ENCODE measurements at regions not wholly inside any gene's neighbourhood (a gene's known extent, or its start where the extent isn't known, plus 50 kb on each side); places are given as distances from the start of the nearest gene placed in this dataset.

DNA sequence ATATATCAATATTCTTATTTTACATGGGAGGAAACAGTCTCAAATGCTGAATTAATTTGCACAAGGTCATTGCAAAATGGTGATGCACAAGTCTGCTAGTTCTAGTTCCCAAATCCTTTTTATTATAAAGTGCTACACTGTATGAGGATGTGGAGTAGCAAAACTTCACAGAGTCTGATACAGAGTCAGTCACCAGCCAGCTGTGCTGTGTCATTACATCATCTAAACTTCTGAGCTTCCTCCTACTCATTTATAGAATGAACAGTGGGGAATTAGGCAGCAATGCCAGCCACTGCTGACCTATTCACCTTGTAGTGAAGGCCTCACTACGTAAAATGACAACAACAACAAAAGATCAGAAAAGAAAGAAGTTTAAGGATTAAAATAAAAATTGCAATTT is 357.8 kb downstream of the TMEM167A start:
- H3K4me2 ChIP-seq (ENCODE audit: low read length), result no peak overlapping the region
- no peak overlapping the region for H3K9ac ChIP-seq (ENCODE audit: low read length)
- H4K20me1 ChIP-seq (ENCODE audit: insufficient read depth), result no peaks in the 10 kb centered on the region
- intact Hi-C loops (cut with micrococcal nuclease), result no loop called here
- no peak overlapping the region for H3K27ac ChIP-seq (ENCODE audit: low read depth, low read length)
- no peak overlapping the region for H2AFZ ChIP-seq (ENCODE audit: low read depth, low read length, poor library complexity, severe bottlenecking)
- CTCF ChIA-PET, result no interaction called here
- BruUV-seq (replicated peaks), result no TSS peak
- DNase-seq (ENCODE audit: low read depth, low spot score) (no peak), ATAC-seq (no peak)
- H3K9me2 ChIP-seq (ENCODE audit: insufficient read depth), result no peaks in the 10 kb centered on the region
- TF ChIP-seq CEBPB (IDR thresholded peaks at IDR 0.05; ENCODE audit: low read depth) (no peak), SRF (IDR thresholded peaks at IDR 0.05; ENCODE audit: low read depth) (no peak), SIN3A (IDR thresholded peaks at IDR 0.05; ENCODE audit: low read depth) (no peak), RAD21 (IDR thresholded peaks at IDR 0.05; ENCODE audit: low read depth) (no peak), POLR2AphosphoS5 (IDR thresholded peaks at IDR 0.05; ENCODE audit: low read depth, low read length) (no peak), FOSL1 (IDR thresholded peaks at IDR 0.05; ENCODE audit: low read depth) (no peak), JUND (IDR thresholded peaks at IDR 0.05) (no peak), ZNF274 (IDR thresholded peaks at IDR 0.05; ENCODE audit: low read depth, low read length) (no peak), ZFX (IDR thresholded peaks at IDR 0.05) (no peak), EZH2phosphoT487 (IDR thresholded peaks at IDR 0.05; ENCODE audit: borderline replicate concordance) (no peak), CBX3 (IDR thresholded peaks at IDR 0.05; ENCODE audit: low read depth) (no peak), YY1 (IDR thresholded peaks at IDR 0.05; ENCODE audit: extremely low read depth, insufficient replicate concordance, low read depth, low read length) (no peak)
- TF ChIP-seq, protein P1, sequence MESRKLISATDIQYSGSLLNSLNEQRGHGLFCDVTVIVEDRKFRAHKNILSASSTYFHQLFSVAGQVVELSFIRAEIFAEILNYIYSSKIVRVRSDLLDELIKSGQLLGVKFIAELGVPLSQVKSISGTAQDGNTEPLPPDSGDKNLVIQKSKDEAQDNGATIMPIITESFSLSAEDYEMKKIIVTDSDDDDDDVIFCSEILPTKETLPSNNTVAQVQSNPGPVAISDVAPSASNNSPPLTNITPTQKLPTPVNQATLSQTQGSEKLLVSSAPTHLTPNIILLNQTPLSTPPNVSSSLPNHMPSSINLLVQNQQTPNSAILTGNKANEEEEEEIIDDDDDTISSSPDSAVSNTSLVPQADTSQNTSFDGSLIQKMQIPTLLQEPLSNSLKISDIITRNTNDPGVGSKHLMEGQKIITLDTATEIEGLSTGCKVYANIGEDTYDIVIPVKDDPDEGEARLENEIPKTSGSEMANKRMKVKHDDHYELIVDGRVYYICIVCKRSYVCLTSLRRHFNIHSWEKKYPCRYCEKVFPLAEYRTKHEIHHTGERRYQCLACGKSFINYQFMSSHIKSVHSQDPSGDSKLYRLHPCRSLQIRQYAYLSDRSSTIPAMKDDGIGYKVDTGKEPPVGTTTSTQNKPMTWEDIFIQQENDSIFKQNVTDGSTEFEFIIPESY (IDR thresholded peaks at IDR 0.05; ENCODE audit: extremely low read depth, insufficient replicate concordance, low read length), result no peak
- TF ChIP-seq, protein P2, sequence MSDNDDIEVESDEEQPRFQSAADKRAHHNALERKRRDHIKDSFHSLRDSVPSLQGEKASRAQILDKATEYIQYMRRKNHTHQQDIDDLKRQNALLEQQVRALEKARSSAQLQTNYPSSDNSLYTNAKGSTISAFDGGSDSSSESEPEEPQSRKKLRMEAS (IDR thresholded peaks at IDR 0.05), result no peak
- TF ChIP-seq, protein P3, sequence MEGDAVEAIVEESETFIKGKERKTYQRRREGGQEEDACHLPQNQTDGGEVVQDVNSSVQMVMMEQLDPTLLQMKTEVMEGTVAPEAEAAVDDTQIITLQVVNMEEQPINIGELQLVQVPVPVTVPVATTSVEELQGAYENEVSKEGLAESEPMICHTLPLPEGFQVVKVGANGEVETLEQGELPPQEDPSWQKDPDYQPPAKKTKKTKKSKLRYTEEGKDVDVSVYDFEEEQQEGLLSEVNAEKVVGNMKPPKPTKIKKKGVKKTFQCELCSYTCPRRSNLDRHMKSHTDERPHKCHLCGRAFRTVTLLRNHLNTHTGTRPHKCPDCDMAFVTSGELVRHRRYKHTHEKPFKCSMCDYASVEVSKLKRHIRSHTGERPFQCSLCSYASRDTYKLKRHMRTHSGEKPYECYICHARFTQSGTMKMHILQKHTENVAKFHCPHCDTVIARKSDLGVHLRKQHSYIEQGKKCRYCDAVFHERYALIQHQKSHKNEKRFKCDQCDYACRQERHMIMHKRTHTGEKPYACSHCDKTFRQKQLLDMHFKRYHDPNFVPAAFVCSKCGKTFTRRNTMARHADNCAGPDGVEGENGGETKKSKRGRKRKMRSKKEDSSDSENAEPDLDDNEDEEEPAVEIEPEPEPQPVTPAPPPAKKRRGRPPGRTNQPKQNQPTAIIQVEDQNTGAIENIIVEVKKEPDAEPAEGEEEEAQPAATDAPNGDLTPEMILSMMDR (IDR thresholded peaks at IDR 0.05 in 2 of 3, conservative IDR thresholded peaks at IDR 0.05 in 1 of 3; ENCODE audit: borderline replicate concordance in 1 of 3, insufficient read depth in 1 of 3, low read depth in 2 of 3, low read length in 2 of 3), result no peak
- TF ChIP-seq, protein P4, sequence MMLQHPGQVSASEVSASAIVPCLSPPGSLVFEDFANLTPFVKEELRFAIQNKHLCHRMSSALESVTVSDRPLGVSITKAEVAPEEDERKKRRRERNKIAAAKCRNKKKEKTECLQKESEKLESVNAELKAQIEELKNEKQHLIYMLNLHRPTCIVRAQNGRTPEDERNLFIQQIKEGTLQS (IDR thresholded peaks at IDR 0.05), result no peak
- TF ChIP-seq, protein P5, sequence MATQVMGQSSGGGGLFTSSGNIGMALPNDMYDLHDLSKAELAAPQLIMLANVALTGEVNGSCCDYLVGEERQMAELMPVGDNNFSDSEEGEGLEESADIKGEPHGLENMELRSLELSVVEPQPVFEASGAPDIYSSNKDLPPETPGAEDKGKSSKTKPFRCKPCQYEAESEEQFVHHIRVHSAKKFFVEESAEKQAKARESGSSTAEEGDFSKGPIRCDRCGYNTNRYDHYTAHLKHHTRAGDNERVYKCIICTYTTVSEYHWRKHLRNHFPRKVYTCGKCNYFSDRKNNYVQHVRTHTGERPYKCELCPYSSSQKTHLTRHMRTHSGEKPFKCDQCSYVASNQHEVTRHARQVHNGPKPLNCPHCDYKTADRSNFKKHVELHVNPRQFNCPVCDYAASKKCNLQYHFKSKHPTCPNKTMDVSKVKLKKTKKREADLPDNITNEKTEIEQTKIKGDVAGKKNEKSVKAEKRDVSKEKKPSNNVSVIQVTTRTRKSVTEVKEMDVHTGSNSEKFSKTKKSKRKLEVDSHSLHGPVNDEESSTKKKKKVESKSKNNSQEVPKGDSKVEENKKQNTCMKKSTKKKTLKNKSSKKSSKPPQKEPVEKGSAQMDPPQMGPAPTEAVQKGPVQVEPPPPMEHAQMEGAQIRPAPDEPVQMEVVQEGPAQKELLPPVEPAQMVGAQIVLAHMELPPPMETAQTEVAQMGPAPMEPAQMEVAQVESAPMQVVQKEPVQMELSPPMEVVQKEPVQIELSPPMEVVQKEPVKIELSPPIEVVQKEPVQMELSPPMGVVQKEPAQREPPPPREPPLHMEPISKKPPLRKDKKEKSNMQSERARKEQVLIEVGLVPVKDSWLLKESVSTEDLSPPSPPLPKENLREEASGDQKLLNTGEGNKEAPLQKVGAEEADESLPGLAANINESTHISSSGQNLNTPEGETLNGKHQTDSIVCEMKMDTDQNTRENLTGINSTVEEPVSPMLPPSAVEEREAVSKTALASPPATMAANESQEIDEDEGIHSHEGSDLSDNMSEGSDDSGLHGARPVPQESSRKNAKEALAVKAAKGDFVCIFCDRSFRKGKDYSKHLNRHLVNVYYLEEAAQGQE (IDR thresholded peaks at IDR 0.05; ENCODE audit: low read depth), result no peak
- POLR2A ChIA-PET, result no interaction called here
- RAD21 ChIA-PET (ENCODE audit: low non-redundant PET in 1 of 2, low total read pairs in 2 of 2, uncharacterized antibody in 2 of 2, unreplicated experiment in 2 of 2), result no interaction called here
- no peaks in the 10 kb centered on the region for H3K36me3 ChIP-seq (ENCODE audit: control insufficient read depth in 1 of 2, insufficient read depth in 2 of 2, low read length in 2 of 2)
- H3K9me3 ChIP-seq (ENCODE audit: control insufficient read depth in 1 of 2, insufficient read depth in 1 of 2, low read depth in 1 of 2, low read length in 2 of 2), result no peaks in the 10 kb centered on the region
- H3K4me1 ChIP-seq (ENCODE audit: control insufficient read depth in 1 of 2, insufficient read depth in 2 of 2, low read length in 2 of 2), result peaks cover 0 to 3% of the 10 kb centered on the region in 2 experiments; a peak in 1 of 4 replicates
- no peaks in the 10 kb centered on the region for H3K79me2 ChIP-seq (ENCODE audit: insufficient read depth, low read length)
- no peak overlapping the region for H3K4me3 ChIP-seq (replicated peaks in 1 of 2; ENCODE audit: low read depth in 1 of 2, low read length in 2 of 2)
- H3K27me3 ChIP-seq (ENCODE audit: insufficient read depth, low read length), result no peaks in the 10 kb centered on the region
